Fibroblast of mammary gland (primary cell): ENCODE measurements at regions not wholly inside any gene's neighbourhood (a gene's known extent, or its start where the extent isn't known, plus 50 kb on each side); places are given as distances from the start of the nearest gene placed in this dataset.
"Not testable (repeated sequence)": the region's sequence is repeated elsewhere in the genome, so short reads cannot be mapped to it uniquely, and the experiment has no call there.

Source experiments
- DNase-seq: peaks from one replicate; pipeline ENCODE4 v3.0.0-alpha.2; 2010; ENCODE audit warnings: low read depth
- H3K4me3 ChIP-seq: 2 replicates; pipeline ENCODE4 v1.5.1; 2011; ENCODE audit warnings: low read depth, mild to moderate bottlenecking, low read length, moderate library complexity; ENCODE audit not compliant: control insufficient read depth
- TF ChIP-seq, protein P1 (sequence below): conservative IDR thresholded peaks from 2 replicates; pipeline ENCODE4 v1.5.1; 2011; ENCODE audit warnings: low read depth, low read length, inconsistent platforms; ENCODE audit not compliant: control insufficient read depth, insufficient read depth

DNA sequence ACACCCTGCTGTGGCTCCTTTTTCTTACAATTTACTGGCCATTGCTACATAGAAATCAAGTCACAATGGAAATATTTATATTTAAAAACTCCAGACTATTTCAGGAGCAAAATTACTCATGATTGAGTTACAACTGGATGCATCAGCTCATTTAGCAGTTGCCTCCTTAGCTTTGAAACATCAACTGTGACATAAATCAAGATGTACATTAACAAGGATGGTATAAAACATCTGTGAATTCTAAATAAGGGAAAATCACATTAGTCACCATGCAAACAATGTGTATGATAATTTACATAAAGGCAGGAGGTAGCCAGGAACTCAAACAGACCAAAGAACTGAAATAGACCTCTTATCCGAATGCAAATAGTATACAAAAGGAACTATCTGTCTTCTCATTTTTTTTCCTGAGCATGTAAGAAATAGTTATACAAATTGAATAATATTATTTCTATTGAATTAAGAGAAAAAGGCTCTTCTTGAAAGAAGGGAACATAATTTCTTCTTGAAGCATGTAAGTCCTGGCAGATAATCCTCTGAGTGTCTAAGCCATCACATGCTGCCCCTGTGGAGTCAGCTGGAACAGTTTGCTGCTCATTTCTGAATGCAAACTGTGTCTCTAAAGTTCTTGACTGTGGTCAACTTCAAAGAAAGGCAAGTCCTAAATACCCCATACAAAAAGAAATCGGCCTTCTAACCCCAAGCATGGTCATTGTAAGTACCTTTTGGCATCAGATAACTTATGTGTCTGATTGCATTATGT, 151.2 kb downstream of the NAA11 start:
- no peak for DNase-seq
- TF ChIP-seq, protein P1, sequence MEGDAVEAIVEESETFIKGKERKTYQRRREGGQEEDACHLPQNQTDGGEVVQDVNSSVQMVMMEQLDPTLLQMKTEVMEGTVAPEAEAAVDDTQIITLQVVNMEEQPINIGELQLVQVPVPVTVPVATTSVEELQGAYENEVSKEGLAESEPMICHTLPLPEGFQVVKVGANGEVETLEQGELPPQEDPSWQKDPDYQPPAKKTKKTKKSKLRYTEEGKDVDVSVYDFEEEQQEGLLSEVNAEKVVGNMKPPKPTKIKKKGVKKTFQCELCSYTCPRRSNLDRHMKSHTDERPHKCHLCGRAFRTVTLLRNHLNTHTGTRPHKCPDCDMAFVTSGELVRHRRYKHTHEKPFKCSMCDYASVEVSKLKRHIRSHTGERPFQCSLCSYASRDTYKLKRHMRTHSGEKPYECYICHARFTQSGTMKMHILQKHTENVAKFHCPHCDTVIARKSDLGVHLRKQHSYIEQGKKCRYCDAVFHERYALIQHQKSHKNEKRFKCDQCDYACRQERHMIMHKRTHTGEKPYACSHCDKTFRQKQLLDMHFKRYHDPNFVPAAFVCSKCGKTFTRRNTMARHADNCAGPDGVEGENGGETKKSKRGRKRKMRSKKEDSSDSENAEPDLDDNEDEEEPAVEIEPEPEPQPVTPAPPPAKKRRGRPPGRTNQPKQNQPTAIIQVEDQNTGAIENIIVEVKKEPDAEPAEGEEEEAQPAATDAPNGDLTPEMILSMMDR = no peak

DNA sequence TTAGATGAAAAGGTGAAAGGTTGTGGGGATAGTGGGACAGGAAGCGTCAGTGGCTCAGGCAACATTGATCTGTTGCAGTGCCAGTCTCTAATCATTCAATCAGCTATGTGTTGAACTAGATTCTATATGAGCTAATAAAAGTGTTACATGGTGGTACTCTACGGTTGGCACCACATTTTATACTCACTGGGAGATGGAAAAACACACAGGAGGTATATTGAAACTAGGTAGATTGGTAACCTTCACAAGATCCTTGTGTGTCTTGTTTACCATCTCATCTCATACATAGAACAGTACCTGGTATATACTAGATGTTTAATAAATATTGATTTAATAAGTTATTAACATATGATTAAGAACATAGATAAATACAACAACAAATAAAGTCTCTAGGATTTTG, 152.7 kb downstream of the NAA11 start:
- DNase-seq = no peak
- TF ChIP-seq, protein P1 = no peak
- H3K4me3 ChIP-seq = no peak overlapping the region

More for the DNA sequence above, 151.2 kb downstream of the NAA11 start:
- no peak overlapping the region for H3K4me3 ChIP-seq

DNA sequence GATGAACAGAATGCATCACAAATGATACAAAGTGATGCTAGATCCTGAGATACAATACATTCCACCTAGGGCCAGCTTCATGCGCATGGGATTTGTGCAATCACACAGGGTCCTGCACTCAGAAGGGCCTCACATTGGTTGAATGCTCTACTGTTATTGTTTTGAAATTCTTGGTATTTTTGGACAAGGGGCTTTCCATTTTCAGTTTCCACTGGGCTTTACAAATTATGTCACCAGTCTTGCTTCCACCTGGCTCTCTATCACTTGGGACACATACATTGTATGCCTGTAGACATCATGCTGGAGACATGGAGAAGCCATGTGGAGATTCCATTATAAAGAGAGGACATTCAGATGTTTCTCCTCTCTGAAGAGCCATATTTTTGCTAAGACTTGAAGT, 155.8 kb downstream of the NAA11 start:
- DNase-seq = no peak
- no peak overlapping the region for H3K4me3 ChIP-seq
- TF ChIP-seq, protein P1 = no peak

DNA sequence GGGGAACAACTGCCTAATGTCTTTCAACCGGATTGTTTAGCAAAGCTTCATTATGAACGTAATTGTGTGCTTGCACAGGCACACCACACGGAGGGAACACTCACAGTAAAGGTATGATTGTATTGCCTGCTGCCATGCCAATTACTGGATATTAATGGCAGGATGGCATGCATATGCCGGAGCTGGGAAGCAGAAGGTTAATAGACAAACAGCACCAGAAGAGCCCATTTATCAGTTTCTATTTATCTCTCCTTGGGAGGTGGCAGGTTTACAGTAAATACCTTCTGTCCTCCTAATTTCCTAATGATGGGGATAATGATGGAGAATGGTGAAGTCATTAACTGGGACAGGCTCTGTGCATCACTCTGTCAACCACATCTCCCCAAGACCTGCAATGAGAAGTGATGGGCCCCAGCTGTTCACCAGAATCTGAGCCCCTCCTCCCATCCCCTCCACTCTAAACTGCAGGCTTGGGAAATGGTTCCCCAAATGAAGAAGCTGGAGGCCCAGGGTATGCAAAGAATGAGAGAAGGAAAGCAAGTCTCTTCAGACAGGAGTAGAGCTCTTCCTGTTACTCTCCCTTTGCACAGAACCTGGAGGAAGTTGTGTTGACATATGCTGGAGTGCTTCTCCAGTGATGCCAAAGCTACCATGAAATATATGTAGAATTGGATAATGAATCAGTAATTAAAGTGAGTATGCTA, 160.8 kb downstream of the NAA11 start:
- TF ChIP-seq, protein P1 = no peak
- no peak for DNase-seq
- H3K4me3 ChIP-seq = no peak overlapping the region

DNA sequence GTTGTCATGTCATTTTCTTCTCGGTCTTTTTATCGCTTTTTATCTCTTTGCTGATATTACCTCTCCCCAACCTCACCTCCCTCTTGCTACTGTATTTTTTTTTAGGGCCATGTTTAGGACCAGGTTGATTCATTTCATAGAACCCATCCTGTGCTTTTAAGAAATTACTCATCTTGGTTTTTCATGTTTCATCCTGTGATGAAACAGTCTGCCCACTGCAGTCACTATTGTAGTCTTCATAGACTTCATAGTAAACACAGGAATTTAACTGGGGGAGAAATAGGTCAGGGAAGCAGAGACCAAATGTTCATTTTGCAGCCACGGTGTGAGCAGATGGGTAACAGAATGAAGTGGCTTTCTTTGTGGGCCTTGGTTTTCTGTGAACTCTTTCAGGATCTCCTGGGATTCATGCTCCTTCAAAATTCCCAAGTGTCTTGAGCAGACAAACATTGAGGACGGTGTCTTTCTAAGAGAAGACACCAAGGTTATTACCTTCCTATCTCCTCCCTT, 161.8 kb downstream of the NAA11 start:
- DNase-seq = no peak
- TF ChIP-seq, protein P1 = no peak
- H3K4me3 ChIP-seq = no peak overlapping the region

DNA sequence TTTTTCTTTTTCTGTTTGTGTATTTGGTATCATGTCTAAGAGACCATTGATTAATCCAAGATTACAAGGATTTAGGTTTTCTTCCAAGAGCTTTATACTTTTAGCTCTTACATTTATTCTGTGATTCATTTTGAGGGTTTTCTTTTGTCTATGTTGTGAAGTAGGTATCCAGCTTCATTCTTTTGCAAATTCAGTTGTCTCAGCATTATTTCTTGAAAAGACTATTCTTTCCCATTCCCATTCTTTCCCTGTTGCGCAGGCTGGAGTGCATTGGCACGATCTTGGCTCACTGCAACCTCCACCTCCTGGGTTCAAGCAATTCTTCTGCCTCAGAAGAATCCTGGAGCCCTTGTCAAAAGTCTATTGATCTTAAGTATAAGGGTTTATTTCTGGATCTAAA, 164.9 kb downstream of the NAA11 start:
- TF ChIP-seq, protein P1 = no peak
- H3K4me3 ChIP-seq = no peak overlapping the region
- no peak for DNase-seq

DNA sequence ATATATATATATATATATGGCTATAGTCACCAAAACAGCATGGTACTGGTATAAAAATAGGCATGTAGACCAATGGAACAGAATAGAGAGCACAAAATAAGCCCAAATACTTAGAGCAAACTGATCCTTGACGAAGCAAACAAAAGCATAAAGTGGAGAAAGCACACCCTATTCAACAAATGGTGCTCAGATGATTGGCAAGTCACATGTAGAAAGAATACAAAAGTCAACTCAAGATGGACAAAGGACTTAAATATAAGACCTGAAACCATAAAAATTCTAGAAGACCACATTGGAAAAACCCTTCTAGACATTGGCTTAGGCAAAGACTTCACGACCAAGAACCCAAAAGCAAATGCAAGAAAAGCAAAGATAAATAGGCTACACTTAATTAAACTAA, 167.2 kb downstream of the NAA11 start:
- DNase-seq, H3K4me3 ChIP-seq: not testable (repeated sequence)
